Stomach (tissue), 4 donors: ENCODE measurements at regions not wholly inside any gene's neighbourhood (a gene's known extent, or its start where the extent isn't known, plus 50 kb on each side); places are given as distances from the start of the nearest gene placed in this dataset.

Experiments
- EP300 ChIP-seq: sonication (generic); formaldehyde crosslinking; IDR thresholded peaks from one replicate; pipeline ENCODE4 v1.6.1; 2017; ENCODE audit warnings: antibody characterized with exemption
- POLR2A ChIP-seq, 4 donors: fragments of 450-650 bp; IDR thresholded peaks; one replicate each; pipeline ENCODE4 v1.6.1; 2016; ENCODE audit warnings: antibody characterized with exemption in 4 of 4, control low read depth in 2 of 4, mild to moderate bottlenecking in 1 of 4, moderate library complexity in 1 of 4
- POLR2AphosphoS5 ChIP-seq, 3 donors: sonication (generic); formaldehyde crosslinking; IDR thresholded peaks; one replicate each; pipeline ENCODE4 v1.6.1; 2016; ENCODE audit warnings: antibody characterized with exemption in 3 of 3
- TF ChIP-seq, protein P1 (sequence below), 7 experiments: fragments of 450-650 bp in 4 of 7; fragments of 200-600 bp in 3 of 7; sonication (generic) in 3 of 7; IDR thresholded peaks; one replicate each; pipeline ENCODE4 v1.5.1; 2016 to 2019; ENCODE audit warnings: antibody characterized with exemption in 7 of 7, control low read depth in 2 of 7, mild to moderate bottlenecking in 1 of 7

DNA sequence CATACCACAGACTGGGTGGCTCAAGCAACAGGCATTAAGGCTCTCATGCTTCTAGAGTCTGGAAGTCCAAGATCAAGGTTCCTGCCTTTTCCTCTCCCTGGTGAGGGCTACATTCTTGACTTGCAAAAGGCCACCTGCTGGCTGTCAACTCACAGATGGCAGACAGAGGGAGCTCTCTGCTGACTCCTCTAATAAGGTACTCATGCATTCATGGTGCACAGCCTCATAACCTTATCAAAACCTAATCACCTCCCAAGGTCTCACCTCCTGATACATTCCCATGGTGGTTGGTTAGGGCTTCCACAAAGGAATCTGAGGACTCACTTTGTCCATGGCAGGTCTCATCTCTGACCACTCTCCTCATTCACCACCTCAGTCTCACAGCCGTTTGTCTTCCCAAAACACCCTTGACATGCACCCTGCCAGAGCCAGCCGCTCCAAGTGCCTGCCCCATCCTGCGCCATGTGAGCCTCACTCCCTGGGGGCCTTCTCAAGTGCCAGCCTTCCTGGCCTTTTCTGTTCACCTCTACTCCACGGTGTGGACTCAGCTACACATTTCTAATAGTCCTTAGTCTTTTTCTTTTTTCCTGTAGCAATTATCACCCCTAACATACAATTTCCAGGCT is 400.3 kb upstream of the ADARB2 start:
- TF ChIP-seq POLR2A (IDR thresholded peaks at IDR 0.05) (no peak), EP300 (no peak), POLR2AphosphoS5 (IDR thresholded peaks at IDR 0.05) (no peak)
- TF ChIP-seq, protein P1, sequence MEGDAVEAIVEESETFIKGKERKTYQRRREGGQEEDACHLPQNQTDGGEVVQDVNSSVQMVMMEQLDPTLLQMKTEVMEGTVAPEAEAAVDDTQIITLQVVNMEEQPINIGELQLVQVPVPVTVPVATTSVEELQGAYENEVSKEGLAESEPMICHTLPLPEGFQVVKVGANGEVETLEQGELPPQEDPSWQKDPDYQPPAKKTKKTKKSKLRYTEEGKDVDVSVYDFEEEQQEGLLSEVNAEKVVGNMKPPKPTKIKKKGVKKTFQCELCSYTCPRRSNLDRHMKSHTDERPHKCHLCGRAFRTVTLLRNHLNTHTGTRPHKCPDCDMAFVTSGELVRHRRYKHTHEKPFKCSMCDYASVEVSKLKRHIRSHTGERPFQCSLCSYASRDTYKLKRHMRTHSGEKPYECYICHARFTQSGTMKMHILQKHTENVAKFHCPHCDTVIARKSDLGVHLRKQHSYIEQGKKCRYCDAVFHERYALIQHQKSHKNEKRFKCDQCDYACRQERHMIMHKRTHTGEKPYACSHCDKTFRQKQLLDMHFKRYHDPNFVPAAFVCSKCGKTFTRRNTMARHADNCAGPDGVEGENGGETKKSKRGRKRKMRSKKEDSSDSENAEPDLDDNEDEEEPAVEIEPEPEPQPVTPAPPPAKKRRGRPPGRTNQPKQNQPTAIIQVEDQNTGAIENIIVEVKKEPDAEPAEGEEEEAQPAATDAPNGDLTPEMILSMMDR (IDR thresholded peaks at IDR 0.05) = peak in 1 of 7 experiments; percentile 13
